ENCODE measurements at regions not wholly inside any gene's neighbourhood (a gene's known extent, or its start where the extent isn't known, plus 50 kb on each side); places are given as distances from the start of the nearest gene placed in this dataset.

- TF ChIP-seq POLR2AphosphoS5 (IDR thresholded peaks at IDR 0.05; ENCODE audit: low read depth, low read length) (no peak), TAF1 (IDR thresholded peaks at IDR 0.05; ENCODE audit: low read depth, low read length) (no peak)
Measured at GRCh38 chr2:64325477-64325851, 128.5 kb upstream of the LGALSL start.
